Transverse colon (tissue), 3 donors: ENCODE measurements at regions not wholly inside any gene's neighbourhood (a gene's known extent, or its start where the extent isn't known, plus 50 kb on each side); places are given as distances from the start of the nearest gene placed in this dataset.

Source experiments
- EP300 ChIP-seq: sonication (generic); formaldehyde crosslinking; IDR thresholded peaks from one replicate; pipeline ENCODE4 v1.6.1; 2017; ENCODE audit warnings: antibody characterized with exemption, low read depth
- POLR2A ChIP-seq: fragments of 450-650 bp; IDR thresholded peaks from one replicate; pipeline ENCODE4 v1.6.1; 2016; ENCODE audit warnings: antibody characterized with exemption, mild to moderate bottlenecking, moderate library complexity
- TF ChIP-seq, protein P1 (sequence below), 5 experiments: fragments of 200-600 bp in 3 of 5; fragments of 450-650 bp in 2 of 5; sonication (generic) in 3 of 5; IDR thresholded peaks; 1 replicate in 2 of 5; 2 replicates in 3 of 5; pipeline ENCODE4 v1.5.1; 2016 to 2017; ENCODE audit warnings: antibody characterized with exemption in 5 of 5, inconsistent platforms in 3 of 5, mild to moderate bottlenecking in 2 of 5, moderate library complexity in 1 of 5

DNA sequence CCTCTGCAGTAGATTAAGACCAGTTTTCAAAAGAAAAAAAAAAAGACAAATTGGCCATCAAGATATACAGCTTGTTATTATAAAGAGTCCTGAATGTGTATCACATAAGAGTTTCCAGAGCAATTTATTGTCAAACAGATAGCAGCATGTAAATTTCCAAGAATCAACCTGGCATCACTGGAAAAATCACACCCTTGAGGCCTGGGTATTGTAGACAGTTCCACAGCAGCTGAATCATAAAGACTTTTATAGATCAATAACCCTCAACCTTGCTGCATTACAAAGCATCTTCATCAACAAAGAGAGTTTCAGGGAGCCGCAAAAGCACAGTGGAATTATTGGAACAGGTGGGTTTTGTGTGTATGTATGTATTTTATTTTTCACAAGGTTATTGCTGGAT lies 94.6 kb upstream of the LRIG3 start:
- TF ChIP-seq, protein P1, sequence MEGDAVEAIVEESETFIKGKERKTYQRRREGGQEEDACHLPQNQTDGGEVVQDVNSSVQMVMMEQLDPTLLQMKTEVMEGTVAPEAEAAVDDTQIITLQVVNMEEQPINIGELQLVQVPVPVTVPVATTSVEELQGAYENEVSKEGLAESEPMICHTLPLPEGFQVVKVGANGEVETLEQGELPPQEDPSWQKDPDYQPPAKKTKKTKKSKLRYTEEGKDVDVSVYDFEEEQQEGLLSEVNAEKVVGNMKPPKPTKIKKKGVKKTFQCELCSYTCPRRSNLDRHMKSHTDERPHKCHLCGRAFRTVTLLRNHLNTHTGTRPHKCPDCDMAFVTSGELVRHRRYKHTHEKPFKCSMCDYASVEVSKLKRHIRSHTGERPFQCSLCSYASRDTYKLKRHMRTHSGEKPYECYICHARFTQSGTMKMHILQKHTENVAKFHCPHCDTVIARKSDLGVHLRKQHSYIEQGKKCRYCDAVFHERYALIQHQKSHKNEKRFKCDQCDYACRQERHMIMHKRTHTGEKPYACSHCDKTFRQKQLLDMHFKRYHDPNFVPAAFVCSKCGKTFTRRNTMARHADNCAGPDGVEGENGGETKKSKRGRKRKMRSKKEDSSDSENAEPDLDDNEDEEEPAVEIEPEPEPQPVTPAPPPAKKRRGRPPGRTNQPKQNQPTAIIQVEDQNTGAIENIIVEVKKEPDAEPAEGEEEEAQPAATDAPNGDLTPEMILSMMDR (IDR thresholded peaks at IDR 0.05), result no peak
- TF ChIP-seq EP300 (no peak), POLR2A (no peak)
